ENCODE measurements at regions not wholly inside any gene's neighbourhood (a gene's known extent, or its start where the extent isn't known, plus 50 kb on each side); places are given as distances from the start of the nearest gene placed in this dataset.
"Not testable (repeated sequence)": the region's sequence is repeated elsewhere in the genome, so short reads cannot be mapped to it uniquely, and the experiment has no call there.

- Histone ChIP-seq H3K27ac (no peak overlapping the region), H3K4me3 (no peak overlapping the region), H3K36me3 (replicated peaks in 1 of 2) (no peaks in the 10 kb centered on the region), H3K9me3 (replicated peaks in 1 of 3) (no peaks in the 10 kb centered on the region), H3K4me1 (replicated peaks in 1 of 2) (no peaks in the 10 kb centered on the region), H3K27me3 (no peaks in the 10 kb centered on the region)
- no peak for TF ChIP-seq CTCF (IDR thresholded peaks at IDR 0.05)
- no peak for TF ChIP-seq POLR2A (IDR thresholded peaks at IDR 0.05)
- DNase-seq = no peak
- intact Hi-C loops (cut with DNase I) = no loop called here
These were observed 131.2 kb downstream of the ZNF280B start for GRCh38 chr22:22377335-22377734.

- H3K27me3 ChIP-seq = no peaks in the 10 kb centered on the region
- H3K9me3 ChIP-seq (replicated peaks in 1 of 3) = no peaks in the 10 kb centered on the region
- no peak for DNase-seq
- no peak overlapping the region for H3K27ac ChIP-seq
- TF ChIP-seq CTCF (IDR thresholded peaks at IDR 0.05) (no peak), POLR2A (IDR thresholded peaks at IDR 0.05) (no peak)
- no peaks in the 10 kb centered on the region for H3K4me1 ChIP-seq (replicated peaks in 1 of 2)
- 68 to 79% (median 77%) methylated on average over 8 of the region's 8 CpGs for WGBS, 4 donors
- no peak overlapping the region for H3K4me3 ChIP-seq
- H3K36me3 ChIP-seq (replicated peaks in 1 of 2) = no peaks in the 10 kb centered on the region
- intact Hi-C loops (cut with DNase I) = no loop called here
These were observed 129.8 kb downstream of the ZNF280B start for GRCh38 chr22:22378446-22379415.

GRCh38 chr22:22380098-22381030 is 128.2 kb downstream of the ZNF280B start:
- WGBS, 4 donors = 27 to 84% (median 54%) methylated on average over 4 to 11 of the region's 11 CpGs
- intact Hi-C loops (cut with DNase I) = no loop called here
- TF ChIP-seq POLR2A (IDR thresholded peaks at IDR 0.05) = no peak
- no peak for TF ChIP-seq CTCF (IDR thresholded peaks at IDR 0.05)
- no peak overlapping the region for H3K4me3 ChIP-seq
- no peaks in the 10 kb centered on the region for H3K36me3 ChIP-seq (replicated peaks in 1 of 2)
- no peaks in the 10 kb centered on the region for H3K9me3 ChIP-seq (replicated peaks in 1 of 3)
- DNase-seq = no peak
- H3K4me1 ChIP-seq (replicated peaks in 1 of 2) = no peaks in the 10 kb centered on the region
- no peak overlapping the region for H3K27ac ChIP-seq
- no peaks in the 10 kb centered on the region for H3K27me3 ChIP-seq

GRCh38 chr22:22381292-22381691 is 127.2 kb downstream of the ZNF280B start:
- DNase-seq; intact Hi-C loops (cut with DNase I); H3K4me1 ChIP-seq (replicated peaks in 1 of 2); H3K4me3 ChIP-seq; H3K27ac ChIP-seq; H3K9me3 ChIP-seq (replicated peaks in 1 of 3); H3K27me3 ChIP-seq; H3K36me3 ChIP-seq (replicated peaks in 1 of 2): not testable (repeated sequence)
- 68 to 90% (median 86%) methylated on average over 2 of the region's 2 CpGs for WGBS, 4 donors

Measured in adrenal gland (tissue), 9 donors.